HG03565 (cell line): ENCODE measurements at regions not wholly inside any gene's neighbourhood (a gene's known extent, or its start where the extent isn't known, plus 50 kb on each side); places are given as distances from the start of the nearest gene placed in this dataset.
A peak's percentile ranks its signal among the peaks of the same experiment; 100 is the strongest.
"Not testable (repeated sequence)": the region's sequence is repeated elsewhere in the genome, so short reads cannot be mapped to it uniquely, and the experiment has no call there.

Experiments
- ATAC-seq: cut with Tn5 transposase; IDR thresholded peaks from one replicate; pipeline ENCODE4 v1.9.1; 2021; ENCODE audit warnings: mild to moderate bottlenecking, moderate library complexity; ENCODE audit not compliant: unreplicated experiment

DNA sequence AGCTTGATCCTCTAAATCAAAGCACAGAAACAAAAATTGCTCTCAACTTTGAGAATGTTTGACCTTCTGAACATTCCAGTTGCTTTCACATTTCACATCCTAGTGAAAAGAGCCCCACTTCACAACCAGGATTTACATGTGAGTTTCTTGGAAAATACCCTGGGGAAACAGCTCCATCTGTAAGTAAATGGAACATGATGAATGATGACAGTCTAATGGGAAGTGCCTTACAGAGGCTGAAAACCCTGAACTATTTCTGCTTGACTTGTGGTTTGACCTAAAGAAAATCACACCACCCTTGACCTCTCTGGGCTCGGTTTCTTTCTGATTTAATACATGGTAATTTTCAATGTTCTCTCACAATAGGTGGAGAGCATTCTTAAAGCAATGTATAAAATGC lies 499.4 kb upstream of the API5 start:
- ATAC-seq: no peak

DNA sequence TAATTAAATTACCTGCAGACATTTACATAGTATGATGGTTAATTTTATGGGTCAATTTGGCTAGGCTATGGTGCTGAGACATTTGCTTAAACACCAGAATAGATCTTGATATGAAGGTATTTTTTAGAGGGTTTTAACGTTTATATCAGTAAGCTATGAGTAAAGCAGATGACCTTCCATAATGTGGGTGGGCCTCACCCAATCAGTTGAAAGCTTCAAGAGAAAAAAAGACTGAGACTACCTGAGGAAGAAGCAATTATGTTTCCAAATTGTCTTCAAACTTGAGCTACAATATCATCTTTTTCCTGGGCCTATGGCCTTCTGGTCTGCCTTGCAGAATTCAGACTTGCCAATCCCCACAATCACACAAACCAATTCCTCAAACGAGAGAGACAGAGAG lies 498.8 kb upstream of the API5 start:
- no peak for ATAC-seq

DNA sequence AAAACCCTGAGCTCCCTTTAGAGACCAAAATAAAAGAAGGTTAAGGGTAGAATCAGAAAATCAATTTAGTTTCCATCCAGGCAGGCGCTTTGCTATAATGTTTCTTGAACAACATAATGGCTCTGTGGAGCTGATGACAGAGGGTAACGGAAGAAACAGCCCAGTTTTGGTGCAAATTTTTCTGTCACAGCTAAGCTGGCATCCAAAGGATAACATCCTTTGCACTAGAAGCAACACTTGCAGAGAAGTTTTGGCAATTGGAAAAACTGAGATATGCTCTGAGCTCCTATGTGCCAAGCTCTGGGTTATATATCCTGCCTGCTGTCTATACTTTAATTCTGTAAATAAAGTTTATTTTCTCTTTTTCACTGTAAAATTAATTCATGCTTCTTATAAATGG lies 495.3 kb upstream of the API5 start:
- ATAC-seq: no peak

DNA sequence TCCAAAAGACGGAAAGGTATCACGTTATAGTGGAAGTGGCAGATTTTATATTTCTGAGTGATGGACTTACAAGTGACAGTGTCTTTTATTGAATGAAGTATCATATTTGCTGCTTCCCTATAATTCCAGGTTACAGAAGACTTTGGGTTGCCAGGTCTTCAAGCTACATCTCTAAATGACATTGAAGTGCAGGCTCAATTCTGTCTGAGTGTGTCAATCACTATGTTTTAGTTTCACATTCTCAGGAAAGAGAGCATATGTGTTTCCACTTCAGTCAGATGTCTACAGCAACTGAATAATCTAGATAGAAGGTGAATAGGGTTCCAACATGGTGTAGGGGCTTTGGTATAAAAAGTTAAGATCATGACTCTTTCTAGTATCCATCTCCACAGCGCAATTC lies 492.7 kb upstream of the API5 start:
- no peak for ATAC-seq

GRCh38 chr11:42822188-42822587 lies 489.6 kb upstream of the API5 start:
- ATAC-seq: not testable (repeated sequence)

DNA sequence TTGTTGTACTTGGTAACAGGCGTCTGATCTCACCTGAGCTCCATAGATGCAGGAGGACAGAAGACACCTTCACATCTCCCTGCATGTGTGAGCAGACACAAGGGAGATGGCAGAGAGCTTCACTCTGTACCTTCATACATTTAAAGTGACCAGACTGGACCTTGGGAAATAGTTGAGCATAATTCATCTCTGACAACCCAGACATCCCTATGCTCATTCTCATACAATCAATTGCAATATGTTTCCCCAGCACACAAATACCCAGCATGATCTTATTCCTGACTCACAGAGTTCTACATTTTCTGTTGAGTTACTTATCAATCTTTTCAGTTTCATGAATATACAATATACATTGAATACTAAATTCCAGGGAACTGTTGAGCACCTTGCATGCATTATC lies 488.2 kb upstream of the API5 start:
- no peak for ATAC-seq

DNA sequence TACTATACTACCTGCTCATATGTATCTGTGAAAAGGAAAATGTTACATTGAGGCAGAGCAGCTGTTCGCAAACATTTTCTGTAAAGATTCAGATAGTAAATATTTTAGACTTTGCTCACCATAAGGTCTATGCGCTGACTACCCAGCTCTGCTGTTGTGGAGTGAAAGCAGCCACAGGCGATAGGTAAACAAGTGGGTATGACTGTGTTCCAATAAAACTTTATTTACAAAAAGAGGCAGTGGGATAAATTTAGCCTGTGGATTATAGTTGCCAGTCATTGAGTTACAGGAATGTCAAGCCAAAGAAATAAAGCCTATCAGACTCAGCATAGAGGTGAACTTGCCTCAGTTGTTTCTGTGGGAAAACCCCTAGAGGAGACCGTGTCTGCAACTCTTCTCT lies 487.7 kb upstream of the API5 start:
- ATAC-seq: no peak

GRCh38 chr11:42825598-42825997 lies 486.2 kb upstream of the API5 start:
- no peak for ATAC-seq

DNA sequence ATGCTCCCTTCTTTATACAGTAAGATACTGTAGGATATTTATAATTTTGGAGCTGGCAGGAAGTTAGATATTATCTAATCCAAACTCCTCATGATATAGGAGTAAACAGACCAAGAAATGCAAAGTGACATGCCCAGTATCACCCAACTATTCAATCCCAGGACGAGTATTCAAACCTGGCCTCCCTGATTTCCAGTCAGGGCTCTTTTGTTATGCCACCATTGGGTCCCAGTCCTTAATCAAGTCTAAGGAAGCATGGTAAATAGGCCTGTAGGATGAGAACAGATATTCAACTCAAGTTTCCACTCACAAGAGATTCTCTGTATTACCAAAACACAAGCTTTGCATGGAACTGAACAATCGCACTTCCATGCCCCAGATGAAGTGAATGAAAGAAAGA lies 484.0 kb upstream of the API5 start:
- ATAC-seq: no peak

DNA sequence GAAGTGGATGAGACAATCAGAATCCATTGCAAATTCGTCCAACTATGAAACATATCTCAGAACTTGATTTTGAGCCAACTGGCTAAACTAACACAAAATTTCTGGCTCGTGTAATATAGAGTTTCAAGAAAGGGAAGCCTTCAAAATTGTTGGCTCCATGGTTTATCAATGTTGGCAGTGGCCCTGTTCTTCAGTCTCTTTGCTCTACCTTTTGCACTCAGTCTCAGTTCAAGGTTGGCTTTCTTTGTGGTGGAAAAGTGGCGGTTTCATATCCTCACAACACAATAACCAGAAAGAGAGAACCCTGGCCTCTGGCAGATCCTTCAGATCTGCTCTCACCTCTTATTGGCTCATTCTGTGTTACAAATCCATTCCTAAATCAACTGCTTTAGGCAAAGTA lies 473.8 kb upstream of the API5 start:
- no peak for ATAC-seq

GRCh38 chr11:42840176-42840829 lies 471.5 kb upstream of the API5 start:
- ATAC-seq: peak; percentile 61

GRCh38 chr11:42840860-42841259 lies 470.9 kb upstream of the API5 start:
- ATAC-seq: no peak

- ATAC-seq: no peak
Measured at GRCh38 chr11:42841556-42841955, 470.2 kb upstream of the API5 start.

GRCh38 chr11:42849362-42849761 lies 462.4 kb upstream of the API5 start:
- no peak for ATAC-seq

GRCh38 chr11:42857344-42857743 lies 454.5 kb upstream of the API5 start:
- ATAC-seq: no peak

DNA sequence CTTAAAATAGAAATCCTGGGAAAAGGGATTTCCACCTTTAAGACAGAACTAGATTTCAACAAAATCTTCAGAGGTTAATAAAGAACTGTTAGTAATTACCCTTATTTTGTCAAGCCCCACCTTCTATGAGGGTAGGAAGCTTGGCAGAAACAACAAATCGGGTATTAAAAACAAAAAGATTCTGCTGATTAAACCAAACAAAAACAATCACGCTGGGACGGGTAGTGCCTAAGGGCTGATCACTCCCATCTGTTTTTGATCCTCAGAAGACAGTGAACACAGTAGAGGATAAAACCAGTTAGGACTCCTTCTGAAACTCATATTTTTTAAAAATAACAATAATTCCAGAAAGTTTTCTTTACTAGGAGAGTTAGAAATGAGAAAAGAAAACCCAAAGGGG lies 441.3 kb upstream of the API5 start:
- ATAC-seq: no peak

GRCh38 chr11:42873800-42874405 lies 437.9 kb upstream of the API5 start:
- not testable (repeated sequence) for ATAC-seq

DNA sequence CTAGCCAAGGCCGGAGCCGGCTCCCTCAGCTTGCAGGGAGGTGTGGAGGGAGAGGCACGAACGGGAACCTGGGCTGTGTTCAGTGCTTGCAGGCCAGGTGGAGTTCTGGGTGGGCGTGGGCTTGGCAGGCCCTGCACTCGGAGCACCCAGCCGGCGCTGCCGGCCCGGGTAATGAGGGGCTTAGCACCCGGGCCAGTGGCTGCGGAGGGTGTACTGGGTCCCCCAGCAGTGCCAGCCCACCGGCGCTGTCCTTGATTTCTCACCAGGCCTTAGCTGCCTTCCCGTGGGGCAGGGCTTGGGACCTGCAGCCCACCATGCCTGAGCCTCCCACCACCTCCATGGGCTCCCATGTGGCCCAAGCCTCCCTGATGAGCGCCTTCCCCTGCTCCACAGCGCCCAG lies 430.5 kb upstream of the API5 start:
- not testable (repeated sequence) for ATAC-seq

DNA sequence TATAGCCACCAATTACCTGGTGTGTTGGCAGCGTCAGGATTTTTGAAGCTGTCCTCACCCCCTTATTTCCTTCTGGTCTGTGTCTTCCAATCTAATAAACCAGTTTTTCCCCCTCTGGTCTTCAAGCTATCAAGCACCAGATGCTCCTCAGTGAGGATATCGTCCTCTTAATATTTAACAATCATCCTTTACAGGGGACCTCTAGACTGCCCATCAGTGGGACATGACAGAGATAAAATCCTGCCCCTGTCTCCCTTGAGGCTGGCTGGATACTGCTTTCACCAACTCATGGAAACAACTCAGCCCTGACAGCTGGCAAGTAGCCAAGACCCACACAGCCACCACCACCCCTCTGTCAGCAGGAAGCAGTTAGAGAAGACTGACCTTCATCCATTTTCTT lies 421.0 kb upstream of the API5 start:
- no peak for ATAC-seq

DNA sequence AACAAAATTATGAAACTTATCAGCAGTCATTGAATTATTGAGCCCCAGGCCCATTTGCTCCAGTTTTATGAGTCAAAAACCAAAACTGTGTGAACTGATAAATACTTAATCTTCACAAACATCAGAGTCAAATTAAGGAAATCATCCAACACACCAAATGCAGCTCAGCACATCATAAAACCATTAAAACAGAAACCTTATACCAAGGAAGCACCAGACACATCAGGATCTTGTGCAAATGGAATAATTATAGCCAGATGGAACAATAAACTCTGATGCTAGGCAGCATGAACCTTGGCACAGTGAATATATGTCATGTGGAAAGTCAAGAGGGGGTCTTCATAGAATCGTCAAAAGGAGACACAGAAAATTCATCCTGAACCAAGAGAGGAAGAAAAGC lies 410.7 kb upstream of the API5 start:
- no peak for ATAC-seq

DNA sequence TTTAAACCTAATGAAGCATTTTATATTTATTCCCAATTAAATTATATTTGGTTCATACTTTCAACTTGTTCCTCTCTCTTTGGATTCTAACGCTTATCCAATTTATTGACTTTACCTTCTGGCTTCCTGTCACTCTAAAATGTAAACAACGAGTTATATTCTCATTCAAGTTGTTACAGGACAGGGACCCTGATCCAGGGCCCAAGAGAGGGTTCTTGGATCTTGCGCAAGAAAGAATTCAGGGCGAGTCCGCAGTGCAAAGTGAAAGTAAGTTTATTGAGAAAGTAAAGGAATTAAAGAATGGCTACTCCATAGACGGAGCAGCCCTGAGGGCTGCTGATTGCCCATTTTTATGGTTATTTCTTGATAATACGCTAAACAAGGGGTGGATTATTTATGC lies 405.6 kb upstream of the API5 start:
- ATAC-seq: no peak

- ATAC-seq: peak; percentile 82
Measured at GRCh38 chr11:42913731-42914130, 398.1 kb upstream of the API5 start.

- no peak for ATAC-seq
Measured at GRCh38 chr11:42923651-42924050, 388.1 kb upstream of the API5 start.
